GM21528 (cell line): ENCODE measurements at regions not wholly inside any gene's neighbourhood (a gene's known extent, or its start where the extent isn't known, plus 50 kb on each side); places are given as distances from the start of the nearest gene placed in this dataset.
"Not testable (repeated sequence)": the region's sequence is repeated elsewhere in the genome, so short reads cannot be mapped to it uniquely, and the experiment has no call there.

Experiments
- ATAC-seq: cut with Tn5 transposase; IDR thresholded peaks from one replicate; pipeline ENCODE4 v1.9.1; 2021; ENCODE audit warnings: mild to moderate bottlenecking, moderate library complexity; ENCODE audit not compliant: unreplicated experiment, low FRiP score

DNA sequence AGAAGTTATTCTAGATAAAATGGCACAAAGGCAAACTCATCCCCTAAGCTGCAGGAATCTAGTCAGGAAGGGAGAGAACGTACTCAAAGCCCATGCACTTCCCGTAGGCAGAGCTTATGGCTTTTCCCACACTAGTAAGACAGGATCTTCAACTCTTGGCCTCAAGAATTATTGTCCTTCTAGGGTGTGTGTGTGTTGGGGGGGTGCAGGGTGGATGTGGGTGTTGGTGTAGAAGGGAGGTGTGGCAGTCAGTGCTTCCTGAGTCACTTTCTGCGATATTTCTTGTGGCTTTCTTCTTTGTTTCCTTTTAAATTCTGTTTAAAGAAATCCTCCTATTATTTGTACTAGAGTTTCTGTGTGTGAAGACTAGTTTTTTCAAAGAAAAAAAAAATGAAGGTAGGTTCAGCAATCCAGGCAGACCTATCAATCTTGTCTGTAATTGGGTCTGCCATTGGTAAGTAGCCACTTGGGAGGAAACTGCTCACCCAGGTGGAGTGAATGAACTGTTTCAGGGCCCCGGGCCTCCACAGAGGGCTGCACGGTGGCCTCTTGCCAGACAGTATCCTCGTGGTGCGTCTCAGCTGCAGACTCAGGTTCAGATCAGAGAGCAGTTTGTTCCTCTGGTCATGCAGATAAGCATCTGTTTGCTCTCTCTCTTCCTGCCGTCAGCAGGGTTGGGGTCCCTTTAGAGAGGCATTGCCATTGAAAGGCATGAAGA is 131.9 kb downstream of the NPR3 start:
- ATAC-seq = no peak

GRCh38 chr5:32843531-32843895 is 132.4 kb downstream of the NPR3 start:
- no peak for ATAC-seq

GRCh38 chr5:32845171-32845570 is 134.1 kb downstream of the NPR3 start:
- ATAC-seq = no peak

DNA sequence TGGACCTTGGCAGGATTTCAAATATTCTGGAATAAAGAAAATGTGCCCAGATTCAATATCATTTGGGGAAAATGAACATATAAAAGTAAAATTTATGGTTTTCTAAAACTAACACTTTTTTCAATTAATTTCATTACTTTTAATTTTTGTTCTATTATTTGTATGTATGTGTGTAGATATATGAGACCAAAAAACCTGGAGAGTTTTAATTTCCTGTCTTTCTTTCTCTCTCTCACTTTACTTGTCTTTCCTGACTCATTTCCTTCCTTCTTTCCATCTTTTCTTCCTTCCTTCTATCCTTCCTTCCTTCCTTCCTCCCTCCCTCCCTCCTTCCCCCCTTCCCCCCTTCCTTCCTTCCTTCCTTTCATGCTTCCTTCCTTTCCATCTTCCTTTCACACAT is 137.0 kb downstream of the NPR3 start:
- ATAC-seq = no peak

DNA sequence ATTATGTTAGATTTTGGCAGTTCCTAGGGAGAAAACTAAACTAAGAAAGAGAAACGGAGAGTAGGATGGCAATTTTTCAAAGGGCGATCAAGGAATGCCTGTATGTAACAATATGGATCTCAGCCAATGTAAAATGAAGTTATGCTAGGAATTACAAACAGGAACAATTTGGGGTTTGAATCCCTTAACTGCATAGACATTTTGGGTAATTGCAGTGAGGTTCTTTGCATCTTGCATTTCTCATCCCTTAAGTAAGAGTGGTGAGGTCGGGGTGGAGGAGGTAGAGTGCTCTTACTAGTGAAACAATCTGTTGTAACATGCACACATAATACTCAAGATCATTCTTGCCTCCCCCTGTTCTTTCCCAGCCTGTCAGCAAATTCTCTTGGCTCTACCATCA is 137.6 kb downstream of the NPR3 start:
- ATAC-seq = no peak

- no peak for ATAC-seq
These were observed 139.8 kb downstream of the NPR3 start for GRCh38 chr5:32850817-32851496.

- no peak for ATAC-seq
These were observed 140.5 kb downstream of the NPR3 start for GRCh38 chr5:32851559-32852173.

- no peak for ATAC-seq
These were observed 141.4 kb downstream of the NPR3 start for GRCh38 chr5:32852535-32852934.

GRCh38 chr5:32852976-32853375 is 141.9 kb downstream of the NPR3 start:
- no peak for ATAC-seq

DNA sequence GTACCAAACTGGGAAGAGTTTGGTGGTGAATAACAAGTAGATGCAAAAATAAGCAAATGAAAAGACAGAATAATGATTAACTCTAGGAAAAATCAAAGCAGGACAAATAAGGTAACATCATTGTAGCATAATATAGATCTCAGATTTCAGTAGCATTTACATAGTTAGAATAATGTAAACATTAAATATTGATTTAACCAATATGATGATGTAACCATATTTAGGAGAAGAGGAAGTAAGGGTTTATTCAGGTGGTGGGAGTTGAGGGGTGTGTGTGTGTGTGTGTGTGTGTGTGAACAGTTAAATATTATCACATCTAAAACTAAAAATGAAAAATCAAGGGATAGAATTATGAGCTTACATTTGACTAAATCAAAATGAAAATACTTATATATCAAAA is 143.4 kb downstream of the NPR3 start:
- ATAC-seq = no peak

DNA sequence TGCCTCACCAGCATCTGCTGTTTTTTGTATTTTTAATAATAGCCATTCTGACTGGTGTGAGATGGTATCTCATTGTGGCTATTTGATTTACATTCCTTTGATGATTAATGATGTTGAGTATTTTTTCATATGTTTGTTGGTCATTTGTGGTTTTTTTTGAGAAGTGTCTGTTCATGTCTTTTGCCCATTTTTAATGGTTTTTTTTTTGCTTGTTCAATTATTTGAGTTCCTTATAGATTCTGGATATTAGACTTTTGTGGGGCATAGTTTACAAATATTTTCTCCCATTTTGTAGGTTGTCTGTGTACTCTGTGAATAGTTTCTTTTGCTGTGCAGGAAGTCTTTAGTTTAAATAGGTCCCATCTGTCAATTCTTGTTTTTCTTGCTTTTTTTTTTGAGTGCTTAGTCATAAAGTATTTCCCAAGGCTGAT is 148.1 kb downstream of the NPR3 start:
- ATAC-seq = no peak

DNA sequence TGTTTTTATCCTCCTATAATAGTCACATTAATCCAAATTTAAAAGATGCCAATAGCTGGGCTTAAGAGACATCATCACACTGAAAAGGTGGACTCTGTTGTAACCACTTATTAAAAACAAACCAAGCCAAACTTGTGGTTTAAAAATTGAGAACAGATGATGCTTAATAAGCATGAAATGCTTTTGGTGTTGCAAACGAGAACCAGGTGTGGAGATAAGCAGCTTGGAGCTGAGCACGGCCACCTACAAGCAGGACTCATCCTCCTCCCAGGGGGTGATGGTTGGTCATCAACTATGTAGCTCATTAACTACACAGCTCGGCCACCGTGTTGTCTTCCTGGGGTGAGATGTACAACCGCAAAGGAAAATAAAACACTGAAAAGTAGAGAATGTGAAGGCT is 154.4 kb downstream of the NPR3 start:
- no peak for ATAC-seq

DNA sequence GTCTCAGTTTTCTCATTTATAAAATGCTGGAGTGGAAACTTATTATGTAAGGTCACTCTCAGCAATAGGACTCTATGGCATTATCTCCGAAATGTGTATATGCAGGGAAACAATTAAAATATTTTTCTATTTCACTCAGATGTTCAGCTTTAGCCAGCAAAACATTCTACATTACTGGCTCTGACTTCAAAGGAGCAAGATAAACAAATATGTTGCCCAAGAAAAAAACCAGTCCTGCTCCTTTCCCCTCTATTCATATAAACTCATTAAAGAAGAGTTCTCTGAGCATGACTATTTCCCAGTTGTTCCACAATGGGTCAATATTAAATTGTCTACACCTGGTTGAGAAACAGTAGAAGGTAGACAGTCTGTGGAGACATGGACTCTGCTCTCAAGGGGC is 155.0 kb downstream of the NPR3 start:
- ATAC-seq = no peak

- no peak for ATAC-seq
These were observed 158.1 kb downstream of the NPR3 start for GRCh38 chr5:32869216-32869615.

GRCh38 chr5:32876791-32877190 is 165.7 kb downstream of the NPR3 start:
- ATAC-seq = no peak

GRCh38 chr5:32879364-32879763 is 168.2 kb downstream of the NPR3 start:
- ATAC-seq = not testable (repeated sequence)

- ATAC-seq = no peak
These were observed 169.7 kb downstream of the NPR3 start for GRCh38 chr5:32880796-32881195.

DNA sequence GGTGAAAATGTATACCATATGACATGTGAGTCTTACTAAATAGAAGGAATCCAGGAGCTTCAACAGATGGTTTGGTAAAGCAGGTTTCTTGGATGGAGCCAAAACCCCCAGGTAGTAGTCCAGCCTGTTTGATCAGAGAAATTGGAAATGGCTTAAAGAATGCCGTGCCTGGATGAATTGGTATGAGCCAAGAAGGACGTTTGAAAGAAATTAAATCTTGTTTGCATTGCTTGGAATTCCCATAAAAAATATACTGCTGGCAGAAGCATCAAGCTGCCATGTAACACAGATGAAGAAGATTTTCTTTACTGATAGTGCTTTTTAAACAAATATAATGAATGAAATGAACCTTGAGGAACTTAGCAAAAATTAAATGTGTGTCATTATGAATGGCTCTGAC is 176.3 kb downstream of the NPR3 start:
- ATAC-seq = no peak

DNA sequence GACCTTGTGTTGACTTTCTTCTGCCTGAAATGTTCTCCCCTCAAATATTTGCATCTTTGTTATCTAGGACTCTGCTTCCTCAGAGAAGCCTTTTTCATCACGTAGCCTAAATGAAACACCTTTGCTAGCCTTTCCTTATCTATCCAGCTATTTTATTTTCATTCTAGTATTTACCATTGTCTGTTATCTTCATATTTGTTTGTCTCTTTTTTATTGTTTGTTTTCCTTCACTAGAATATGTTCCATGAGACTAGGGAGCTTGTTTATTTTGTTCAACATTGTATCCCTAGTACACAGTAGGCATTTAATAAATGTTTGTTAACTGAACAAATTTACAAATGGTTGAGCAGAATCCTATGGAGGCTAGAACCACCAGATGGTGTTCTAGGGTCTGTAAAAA is 178.0 kb downstream of the NPR3 start:
- ATAC-seq = no peak

- ATAC-seq = no peak
These were observed 192.5 kb downstream of the NPR3 start for GRCh38 chr5:32903613-32904012.

DNA sequence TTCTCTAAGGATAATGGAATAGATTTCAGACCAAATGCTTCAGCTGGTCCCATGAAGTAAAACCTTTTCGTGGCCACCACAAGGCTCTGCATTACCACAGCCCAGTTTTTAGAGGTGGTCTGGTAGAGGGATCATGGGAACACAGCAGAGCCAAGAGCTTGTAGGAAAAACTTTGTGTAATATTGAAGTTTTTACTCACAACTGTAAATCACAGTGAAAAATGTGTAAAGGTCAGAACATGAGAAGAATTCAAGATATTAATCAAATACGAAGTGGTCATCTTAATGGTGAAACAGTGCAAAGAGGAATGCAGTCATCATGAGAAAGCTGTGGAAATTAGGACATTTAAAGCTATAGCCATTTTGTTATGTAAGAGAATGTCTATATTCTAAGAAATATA is 197.5 kb downstream of the NPR3 start:
- ATAC-seq = no peak

- no peak for ATAC-seq
These were observed 198.1 kb downstream of the NPR3 start for GRCh38 chr5:32909207-32909606.
